ENCODE measurements at regions not wholly inside any gene's neighbourhood (a gene's known extent, or its start where the extent isn't known, plus 50 kb on each side); places are given as distances from the start of the nearest gene placed in this dataset.

DNA sequence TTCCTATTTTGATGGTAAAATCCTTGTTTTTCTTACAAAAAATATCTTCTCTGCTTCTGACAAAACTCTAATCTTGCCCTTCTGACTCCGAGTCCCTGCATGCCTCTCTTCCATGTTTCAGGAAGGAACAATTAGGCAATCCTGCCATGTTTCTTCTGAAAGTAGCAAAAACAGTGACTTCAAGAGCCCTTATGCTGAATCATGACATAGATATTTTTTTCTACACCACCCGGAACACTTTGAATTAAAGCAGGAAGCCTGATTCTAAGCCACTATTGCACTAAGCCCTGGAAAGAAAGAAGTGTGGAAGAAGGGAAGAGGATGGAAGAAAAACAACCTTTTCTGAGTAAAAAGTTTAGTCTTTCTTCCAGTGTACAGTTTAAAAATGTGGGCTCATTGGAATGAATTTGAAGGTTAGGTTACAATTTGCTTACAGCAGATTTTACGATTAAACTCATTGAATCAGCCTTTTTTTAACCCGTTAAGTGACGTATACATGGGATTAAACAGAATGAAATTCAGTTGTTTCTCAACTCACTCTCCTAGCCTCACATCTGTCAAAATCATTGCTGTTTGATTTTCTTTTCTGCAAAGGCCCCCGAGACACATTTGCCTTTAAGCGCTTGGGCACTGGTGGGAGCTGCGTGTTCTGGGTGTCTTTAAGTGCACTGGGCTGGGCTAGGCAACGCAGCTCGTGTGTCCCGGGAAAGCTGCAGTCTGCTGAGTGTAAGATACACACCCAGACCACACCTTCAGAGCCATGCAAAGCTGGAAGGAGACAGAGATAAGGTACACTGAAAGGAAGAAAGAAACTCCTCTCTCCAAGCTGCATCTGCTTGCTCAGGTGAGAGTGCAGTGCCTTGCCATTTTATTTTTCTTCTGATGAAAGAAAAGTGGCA, 159.4 kb upstream of the CITED2 start:
- ChIA-PET CTCF (no interaction called here), POLR2A (interaction anchor here in 1 of 2 donors (0.6 kb wide), 1 partner anchor 18 kb away, joined by 3 read pairs; no protein-coding TSS in a partner anchor)
- Mint-ChIP-seq H3K4me1 (peaks cover 22 to 62% (median 52%) of the 10 kb centered on the region in 3 donors), H3K27me3 (no peaks in the 10 kb centered on the region), H3K9me3 (no peaks in the 10 kb centered on the region), H3K4me3 (peak overlapping the region in 2 of 3 donors; percentile 32 to 37), H3K36me3 (no peaks in the 10 kb centered on the region), H3K27ac (peak overlapping the region; percentile 93 to 98)
- ATAC-seq (replicated peaks in 1 of 4) = peak in 2 of 4 experiments; percentile 7 to 8
- Histone ChIP-seq H3K27ac (ENCODE audit: low read length) (peak overlapping the region; percentile 59), H3K27me3 (replicated peaks in 1 of 2; ENCODE audit: control insufficient read depth in 2 of 2, extremely low read depth in 1 of 2, insufficient read depth in 2 of 2, low read length in 1 of 2) (no peaks in the 10 kb centered on the region), H3K4me1 (ENCODE audit: control insufficient read depth in 1 of 2, extremely low read depth in 1 of 2, insufficient read depth in 2 of 2, low read length in 2 of 2) (peaks cover 15 to 30% of the 10 kb centered on the region in 2 experiments), H3K4me3 (ENCODE audit: control insufficient read depth in 1 of 2, extremely low read depth in 1 of 2, low read length in 1 of 2) (no peak overlapping the region), H3K36me3 (ENCODE audit: control insufficient read depth in 2 of 2, extremely low read depth in 1 of 2, insufficient read depth in 1 of 2, low read length in 1 of 2) (no peaks in the 10 kb centered on the region), H3K9me3 (no peaks in the 10 kb centered on the region)
- WGBS (ENCODE audit: insufficient coverage) = 68% methylated on average over 4 of the region's 11 CpGs
- no peak for DNase-seq

GRCh38 chr6:139533171-139533570, 158.7 kb upstream of the CITED2 start:
- Histone ChIP-seq H3K4me1 (ENCODE audit: control insufficient read depth in 1 of 2, extremely low read depth in 1 of 2, insufficient read depth in 2 of 2, low read length in 2 of 2) (peaks cover 15 to 30% of the 10 kb centered on the region in 2 experiments), H3K27me3 (replicated peaks in 1 of 2; ENCODE audit: control insufficient read depth in 2 of 2, extremely low read depth in 1 of 2, insufficient read depth in 2 of 2, low read length in 1 of 2) (no peaks in the 10 kb centered on the region), H3K36me3 (ENCODE audit: control insufficient read depth in 2 of 2, extremely low read depth in 1 of 2, insufficient read depth in 1 of 2, low read length in 1 of 2) (no peaks in the 10 kb centered on the region), H3K4me3 (ENCODE audit: control insufficient read depth in 1 of 2, extremely low read depth in 1 of 2, low read length in 1 of 2) (no peak overlapping the region), H3K27ac (ENCODE audit: low read length) (peak overlapping the region; percentile 36), H3K9me3 (no peaks in the 10 kb centered on the region)
- Mint-ChIP-seq H3K4me3 (no peak overlapping the region), H3K27me3 (no peaks in the 10 kb centered on the region), H3K4me1 (peaks cover 22 to 60% (median 52%) of the 10 kb centered on the region in 3 donors), H3K27ac (peak overlapping the region; percentile 93 to 98), H3K9me3 (no peaks in the 10 kb centered on the region), H3K36me3 (no peaks in the 10 kb centered on the region)
- POLR2A ChIA-PET = no interaction called here
- ATAC-seq (replicated peaks in 1 of 4) = no peak
- CTCF ChIA-PET = no interaction called here
- WGBS (ENCODE audit: insufficient coverage) = no CpG with 5 or more reads among the region's 4 CpGs
- DNase-seq = no peak

DNA sequence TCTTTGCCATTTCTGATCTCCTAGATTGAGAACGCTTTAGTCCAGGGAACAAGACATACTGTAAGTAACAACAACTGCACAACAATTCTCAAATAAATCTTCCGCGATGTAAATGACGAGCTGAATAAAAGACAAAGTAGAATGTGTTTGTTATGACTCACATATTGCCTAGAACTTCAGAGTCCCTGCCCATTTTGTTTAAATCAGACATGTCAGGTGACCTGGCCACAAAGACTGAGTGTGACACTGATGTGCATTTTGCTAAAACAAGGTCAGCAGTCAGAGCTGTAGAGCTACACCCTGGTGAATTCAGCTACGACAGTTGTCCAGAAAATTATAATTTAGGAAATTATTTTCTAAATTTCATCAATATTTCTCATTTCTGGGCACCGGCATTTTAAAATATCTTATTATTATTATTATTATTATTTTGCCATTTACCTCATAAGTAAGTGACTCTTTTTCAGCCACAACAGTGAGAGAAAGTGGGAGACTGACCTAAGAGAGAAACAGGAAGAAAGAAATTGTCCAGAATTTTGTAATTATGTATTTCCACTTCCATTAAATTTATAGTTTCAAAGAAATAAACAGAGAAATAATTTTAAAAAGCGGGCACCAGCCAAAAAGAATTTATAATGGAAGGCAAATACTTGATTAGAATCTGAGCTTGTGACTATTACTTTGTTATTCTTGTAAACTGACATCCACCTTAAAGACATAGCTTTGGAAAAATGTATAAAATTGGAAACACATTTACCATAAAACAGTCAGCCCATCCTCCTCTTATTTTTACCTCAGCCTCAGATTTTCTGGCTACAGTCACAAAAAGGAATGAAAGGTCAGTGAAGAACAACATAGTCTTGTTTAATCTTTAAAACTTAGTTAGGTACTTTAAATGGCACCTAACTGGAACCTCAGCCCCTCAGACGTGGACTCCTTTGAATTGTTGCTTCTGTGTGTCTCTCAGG, 157.0 kb upstream of the CITED2 start:
- Mint-ChIP-seq H3K4me1 (peaks cover 22 to 55% (median 47%) of the 10 kb centered on the region in 3 donors), H3K27me3 (peaks cover 3 to 5% of the 10 kb centered on the region in 2 donors), H3K4me3 (peak overlapping the region; percentile 33 to 69 (median 59)), H3K9me3 (no peaks in the 10 kb centered on the region), H3K36me3 (no peaks in the 10 kb centered on the region), H3K27ac (peak overlapping the region; percentile 95 to 97)
- no CpG with 5 or more reads among the region's 8 CpGs for WGBS (ENCODE audit: insufficient coverage)
- DNase-seq = peak in 32 of 35 experiments; percentile 6 to 74 (median 25)
- ATAC-seq (replicated peaks in 1 of 4) = peak; percentile 83 to 89 (median 86)
- no peaks in the 10 kb centered on the region for H3K9me3 ChIP-seq
- POLR2A ChIA-PET = interaction anchor here in 1 of 2 donors (0.6 to 1.9 kb wide), 3 partner anchors 29 to 157 kb away, joined by 3 to 8 read pairs (median 3); partner anchors contain the start of gene CITED2
- no peaks in the 10 kb centered on the region for H3K36me3 ChIP-seq (ENCODE audit: control insufficient read depth in 2 of 2, extremely low read depth in 1 of 2, insufficient read depth in 1 of 2, low read length in 1 of 2)
- peaks cover 15 to 30% of the 10 kb centered on the region in 2 experiments for H3K4me1 ChIP-seq (ENCODE audit: control insufficient read depth in 1 of 2, extremely low read depth in 1 of 2, insufficient read depth in 2 of 2, low read length in 2 of 2)
- H3K27me3 ChIP-seq (replicated peaks in 1 of 2; ENCODE audit: control insufficient read depth in 2 of 2, extremely low read depth in 1 of 2, insufficient read depth in 2 of 2, low read length in 1 of 2) = no peaks in the 10 kb centered on the region
- H3K27ac ChIP-seq (ENCODE audit: low read length) = peak overlapping the region; percentile 79
- peak overlapping the region in 1 of 2 donors; percentile 27 for H3K4me3 ChIP-seq (ENCODE audit: control insufficient read depth in 1 of 2, extremely low read depth in 1 of 2, low read length in 1 of 2)
- CTCF ChIA-PET = interaction anchor here in 1 of 2 donors (0.6 to 1.5 kb wide), 6 partner anchors 9 to 239 kb away, joined by 3 to 4 read pairs (median 4); partner anchors contain the start of gene TXLNB

GRCh38 chr6:139530561-139530960, 156.1 kb upstream of the CITED2 start:
- ATAC-seq (replicated peaks in 1 of 4) (peak in 3 of 4 experiments; percentile 11 to 49 (median 36)), DNase-seq (peak in 1 of 35 experiments; percentile 21)
- Mint-ChIP-seq H3K4me3 (peak overlapping the region; percentile 33 to 69 (median 59)), H3K36me3 (no peaks in the 10 kb centered on the region), H3K9me3 (no peaks in the 10 kb centered on the region), H3K4me1 (peaks cover 16 to 46% (median 39%) of the 10 kb centered on the region in 3 donors), H3K27me3 (peaks cover 3 to 5% of the 10 kb centered on the region in 2 donors), H3K27ac (peak overlapping the region; percentile 95 to 97)
- no peaks in the 10 kb centered on the region for H3K36me3 ChIP-seq (ENCODE audit: control insufficient read depth in 2 of 2, extremely low read depth in 1 of 2, insufficient read depth in 1 of 2, low read length in 1 of 2)
- 82% methylated on average over 4 of the region's 7 CpGs for WGBS (ENCODE audit: insufficient coverage)
- no peaks in the 10 kb centered on the region for H3K9me3 ChIP-seq
- CTCF ChIA-PET = interaction anchor here in 1 of 2 donors (0.6 to 1.5 kb wide), 5 partner anchors 10 to 238 kb away, joined by 3 to 4 read pairs (median 3); partner anchors contain the start of gene TXLNB
- H3K4me3 ChIP-seq (ENCODE audit: control insufficient read depth in 1 of 2, extremely low read depth in 1 of 2, low read length in 1 of 2) = peak overlapping the region in 1 of 2 donors; percentile 27
- peaks cover 15 to 24% of the 10 kb centered on the region in 2 experiments for H3K4me1 ChIP-seq (ENCODE audit: control insufficient read depth in 1 of 2, extremely low read depth in 1 of 2, insufficient read depth in 2 of 2, low read length in 2 of 2)
- H3K27me3 ChIP-seq (replicated peaks in 1 of 2; ENCODE audit: control insufficient read depth in 2 of 2, extremely low read depth in 1 of 2, insufficient read depth in 2 of 2, low read length in 1 of 2) = no peaks in the 10 kb centered on the region
- POLR2A ChIA-PET = interaction anchor here in 1 of 2 donors (0.6 to 1.9 kb wide), 3 partner anchors 29 to 156 kb away, joined by 3 to 8 read pairs (median 3); partner anchors contain the start of gene CITED2
- H3K27ac ChIP-seq (ENCODE audit: low read length) = peak overlapping the region; percentile 79

- no peak for DNase-seq
Measured at GRCh38 chr6:139529420-139529819, 155.0 kb upstream of the CITED2 start.

More at GRCh38 chr6:139529420-139529819, 155.0 kb upstream of the CITED2 start:
- Mint-ChIP-seq H3K27ac (peak overlapping the region in 1 of 2 donors; percentile 63), H3K36me3 (no peaks in the 10 kb centered on the region), H3K9me3 (no peaks in the 10 kb centered on the region), H3K27me3 (peaks cover 3 to 5% of the 10 kb centered on the region in 2 donors), H3K4me3 (no peak overlapping the region), H3K4me1 (peaks cover 11 to 40% (median 33%) of the 10 kb centered on the region in 3 donors)
- ChIA-PET POLR2A (no interaction called here), CTCF (interaction anchor here (0.5 to 0.8 kb wide), 2 partner anchors 127 to 181 kb away, joined by 3 to 4 read pairs; no protein-coding TSS in a partner anchor)
- Histone ChIP-seq H3K27ac (ENCODE audit: low read length) (no peak overlapping the region), H3K27me3 (replicated peaks in 1 of 2; ENCODE audit: control insufficient read depth in 2 of 2, extremely low read depth in 1 of 2, insufficient read depth in 2 of 2, low read length in 1 of 2) (no peaks in the 10 kb centered on the region), H3K36me3 (ENCODE audit: control insufficient read depth in 2 of 2, extremely low read depth in 1 of 2, insufficient read depth in 1 of 2, low read length in 1 of 2) (no peaks in the 10 kb centered on the region), H3K9me3 (no peaks in the 10 kb centered on the region), H3K4me1 (ENCODE audit: control insufficient read depth in 1 of 2, extremely low read depth in 1 of 2, insufficient read depth in 2 of 2, low read length in 2 of 2) (peaks cover 10 to 16% of the 10 kb centered on the region in 2 experiments), H3K4me3 (ENCODE audit: control insufficient read depth in 1 of 2, extremely low read depth in 1 of 2, low read length in 1 of 2) (no peak overlapping the region)
- no CpG with 5 or more reads among the region's 1 CpG for WGBS (ENCODE audit: insufficient coverage)
- no peak for ATAC-seq (replicated peaks in 1 of 4)

Data from T-cell (primary cell).